Mesenteric fat pad (tissue), 1 donor: ENCODE measurements at regions not wholly inside any gene's neighbourhood (a gene's known extent, or its start where the extent isn't known, plus 50 kb on each side); places are given as distances from the start of the nearest gene placed in this dataset.
"Not testable (repeated sequence)": the region's sequence is repeated elsewhere in the genome, so short reads cannot be mapped to it uniquely, and the experiment has no call there.

ENCODE experiments used
- DNase-seq: peaks from one replicate; pipeline ENCODE4 v3.0.0-alpha.2; 2020; ENCODE audit warnings: low spot score
- donor health status: DM: yes; HTN: yes; CAD: no.

DNA sequence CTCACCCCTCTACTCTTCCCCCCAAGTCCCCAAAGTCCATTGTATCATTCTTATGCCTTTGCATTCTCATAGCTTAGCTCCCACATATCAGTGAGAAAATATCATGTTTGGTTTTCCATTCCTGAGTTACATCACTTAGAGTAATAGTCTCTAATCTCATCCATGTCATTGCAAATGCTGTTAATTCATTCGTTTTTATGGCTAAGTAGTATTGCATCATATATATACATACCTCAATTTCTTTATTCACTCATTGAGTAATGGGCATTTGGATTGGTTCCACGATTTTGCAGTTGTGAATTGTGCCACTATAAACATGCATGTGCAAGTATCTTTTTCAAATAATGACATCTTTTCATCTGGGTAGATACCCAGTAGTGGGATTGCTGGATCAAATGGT lies 596.3 kb upstream of the RBFOX1 start:
- not testable (repeated sequence) for DNase-seq

- no peak for DNase-seq
These were observed 597.0 kb upstream of the RBFOX1 start for GRCh38 chr16:6735631-6736030.

- no peak for DNase-seq
These were observed 600.5 kb upstream of the RBFOX1 start for GRCh38 chr16:6732166-6732565.

GRCh38 chr16:6728381-6728780 lies 604.3 kb upstream of the RBFOX1 start:
- no peak for DNase-seq

GRCh38 chr16:6726621-6727020 lies 606.0 kb upstream of the RBFOX1 start:
- DNase-seq: no peak

DNA sequence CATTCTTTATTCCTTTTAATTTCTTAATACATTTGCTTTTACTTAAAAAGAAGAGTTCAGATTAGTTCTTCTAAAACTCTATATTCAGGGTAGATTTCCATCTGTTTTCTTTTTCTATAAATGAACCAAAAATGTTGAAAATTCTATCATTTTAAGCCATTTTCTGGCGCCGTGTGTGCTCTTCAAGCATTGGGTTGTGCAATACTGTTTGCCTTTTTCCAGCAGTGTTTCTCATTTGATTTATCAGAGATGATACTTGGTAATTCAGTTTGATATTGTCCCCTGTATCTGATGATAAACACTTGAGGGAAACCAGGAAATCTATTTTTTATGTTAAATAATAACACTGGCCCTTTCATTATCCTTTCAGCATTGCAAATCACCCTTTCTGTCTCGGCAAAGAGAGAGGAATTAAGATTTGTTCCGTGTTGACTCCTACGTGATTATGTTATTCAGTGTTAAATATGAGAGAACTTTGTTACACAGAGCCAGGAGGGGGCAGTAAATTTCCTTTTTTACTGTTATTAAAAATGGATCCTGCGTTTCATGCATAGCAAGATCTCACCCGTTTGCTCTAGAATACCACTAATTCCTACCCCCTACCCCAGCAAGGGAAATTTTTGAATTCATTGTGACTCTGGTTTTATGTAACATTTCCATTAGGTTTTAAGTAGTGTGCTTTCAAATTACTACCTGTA lies 606.9 kb upstream of the RBFOX1 start:
- no peak for DNase-seq

- not testable (repeated sequence) for DNase-seq
These were observed 607.4 kb upstream of the RBFOX1 start for GRCh38 chr16:6725206-6725605.

DNA sequence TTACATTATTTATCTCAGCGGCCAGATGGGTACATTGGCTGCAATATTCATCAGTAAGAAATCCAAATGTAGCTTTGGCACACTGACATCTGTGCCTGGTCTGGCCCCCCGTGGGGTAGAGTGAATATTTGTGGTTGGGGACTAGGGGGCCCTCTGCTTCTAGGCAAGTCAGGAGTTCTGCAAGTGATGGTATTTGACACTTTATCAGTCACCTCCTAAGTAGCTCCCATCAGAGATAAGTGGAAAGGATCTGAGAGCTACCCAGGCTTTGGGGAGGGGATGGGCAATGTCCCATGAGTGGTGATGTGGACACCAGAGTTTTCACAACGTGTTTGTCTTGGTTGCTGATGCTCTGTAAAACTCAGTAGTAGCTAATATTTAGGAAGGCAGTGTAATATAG lies 609.9 kb upstream of the RBFOX1 start:
- DNase-seq: no peak

DNA sequence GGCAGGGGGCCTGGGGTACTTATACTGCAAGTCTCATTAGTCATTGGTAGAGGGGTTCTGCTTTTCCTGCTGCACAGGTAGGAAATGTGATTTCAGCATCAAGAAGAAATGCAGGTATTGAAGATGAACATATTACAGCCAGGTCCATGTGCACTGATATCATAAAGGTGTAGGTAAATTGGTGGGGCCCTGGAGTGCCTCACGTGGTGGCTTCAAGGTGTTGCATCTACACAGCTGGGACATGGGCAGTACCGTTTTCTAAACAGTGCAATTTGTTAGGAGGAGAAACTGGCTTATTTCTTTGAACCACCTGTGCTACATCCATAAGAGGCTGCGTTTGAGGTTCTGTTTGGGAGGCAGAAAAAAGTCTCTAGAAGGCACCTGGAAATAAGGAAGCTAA lies 618.1 kb upstream of the RBFOX1 start:
- DNase-seq: no peak

- no peak for DNase-seq
These were observed 622.9 kb upstream of the RBFOX1 start for GRCh38 chr16:6709736-6710135.

- no peak for DNase-seq
These were observed 623.9 kb upstream of the RBFOX1 start for GRCh38 chr16:6708576-6709215.

- no peak for DNase-seq
These were observed 628.2 kb upstream of the RBFOX1 start for GRCh38 chr16:6704306-6704930.

GRCh38 chr16:6701096-6701495 lies 631.5 kb upstream of the RBFOX1 start:
- DNase-seq: no peak

DNA sequence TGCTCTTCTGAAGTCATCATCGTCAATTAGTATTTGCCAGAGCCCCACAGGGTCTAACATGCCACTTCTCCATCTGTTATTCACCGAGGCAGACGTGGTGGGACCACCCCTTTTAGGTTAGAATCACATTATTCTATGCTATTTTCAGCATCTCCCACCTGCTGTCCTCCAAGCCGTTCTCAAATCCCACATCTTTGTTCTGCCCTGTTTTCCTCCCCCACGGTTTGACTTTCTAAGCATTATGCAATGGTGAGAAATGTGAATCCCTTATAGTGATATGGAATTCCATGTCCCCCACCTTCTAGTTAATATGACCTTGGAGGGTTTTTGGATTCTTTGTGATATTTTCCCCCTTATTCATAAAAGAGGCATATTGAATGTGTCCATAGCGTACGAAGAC lies 634.1 kb upstream of the RBFOX1 start:
- DNase-seq: no peak

DNA sequence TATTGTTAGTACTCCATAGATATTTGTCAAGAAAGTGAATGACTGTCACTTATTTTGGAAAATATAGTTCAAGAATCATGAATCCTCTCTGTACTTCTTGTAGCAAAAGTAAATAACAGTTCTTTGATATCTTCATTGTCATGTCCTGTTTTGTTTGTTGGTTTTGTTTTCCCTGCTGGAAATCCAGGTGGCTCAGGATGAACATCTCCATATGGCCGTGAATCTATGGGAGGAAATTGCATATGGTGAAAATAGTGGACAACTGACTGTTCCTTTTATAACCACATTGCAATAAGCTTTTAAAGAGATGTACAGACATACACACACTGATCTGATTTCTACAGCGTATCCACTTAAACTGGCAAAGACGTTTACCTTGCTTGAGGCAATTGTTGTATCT lies 637.0 kb upstream of the RBFOX1 start:
- no peak for DNase-seq

DNA sequence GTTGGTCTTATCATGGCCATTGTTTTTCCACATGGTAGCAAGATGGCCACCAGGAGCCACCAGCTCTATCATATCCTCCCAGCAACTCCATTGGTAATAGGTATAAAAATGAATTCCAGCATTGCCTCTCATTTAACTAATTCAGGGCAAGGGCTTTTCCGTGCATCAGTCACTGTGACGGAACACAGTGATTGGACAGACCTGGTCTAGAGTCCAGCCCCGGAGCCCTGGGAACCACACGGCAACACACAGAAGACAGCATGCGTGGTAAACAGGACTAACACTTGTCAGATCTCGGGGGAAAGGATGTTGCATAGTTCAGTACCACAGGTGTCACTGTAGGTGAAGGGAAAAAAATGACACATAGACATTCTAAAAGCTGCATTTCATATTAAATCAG lies 638.0 kb upstream of the RBFOX1 start:
- DNase-seq: no peak

- DNase-seq: not testable (repeated sequence)
These were observed 639.2 kb upstream of the RBFOX1 start for GRCh38 chr16:6693418-6693817.

- DNase-seq: no peak
These were observed 639.8 kb upstream of the RBFOX1 start for GRCh38 chr16:6692874-6693273.

DNA sequence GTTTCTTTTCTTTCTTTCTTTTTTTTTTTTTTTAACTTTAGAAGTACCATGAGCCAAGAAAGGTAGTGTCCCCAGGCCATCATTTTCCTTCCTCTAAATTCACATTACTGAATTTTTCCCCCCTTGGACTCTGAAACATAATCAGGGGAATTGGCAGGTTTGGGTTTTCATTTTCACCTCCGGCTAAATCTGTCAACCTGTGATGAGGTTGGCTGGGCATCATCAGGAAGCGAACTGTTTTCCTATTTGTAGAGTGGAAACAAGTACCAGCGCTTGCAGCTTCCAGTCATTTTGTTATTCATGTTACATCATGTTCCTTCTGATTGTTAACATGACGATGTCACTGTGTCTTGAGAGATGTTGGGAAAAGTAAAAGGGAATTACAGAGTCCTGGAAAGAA lies 641.9 kb upstream of the RBFOX1 start:
- no peak for DNase-seq

DNA sequence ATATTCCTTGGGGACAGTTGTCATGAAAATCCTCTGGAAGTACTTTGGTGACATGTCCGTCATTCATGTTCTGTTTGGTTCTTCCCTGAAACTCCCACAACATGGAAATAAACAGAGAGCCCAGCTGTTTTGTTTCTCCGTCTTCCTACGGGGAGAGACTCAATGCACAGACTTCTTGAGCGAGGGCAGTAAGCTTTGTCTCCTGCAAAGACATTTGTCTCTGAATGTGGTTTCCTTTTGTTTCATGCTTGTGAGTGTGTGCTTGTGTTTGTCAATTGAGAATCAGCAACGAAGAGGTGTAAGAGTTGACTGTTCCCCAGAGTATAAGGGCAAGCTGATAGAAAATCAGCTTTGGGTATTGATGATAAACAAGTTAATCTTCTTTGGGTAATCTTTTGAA lies 643.0 kb upstream of the RBFOX1 start:
- no peak for DNase-seq

DNA sequence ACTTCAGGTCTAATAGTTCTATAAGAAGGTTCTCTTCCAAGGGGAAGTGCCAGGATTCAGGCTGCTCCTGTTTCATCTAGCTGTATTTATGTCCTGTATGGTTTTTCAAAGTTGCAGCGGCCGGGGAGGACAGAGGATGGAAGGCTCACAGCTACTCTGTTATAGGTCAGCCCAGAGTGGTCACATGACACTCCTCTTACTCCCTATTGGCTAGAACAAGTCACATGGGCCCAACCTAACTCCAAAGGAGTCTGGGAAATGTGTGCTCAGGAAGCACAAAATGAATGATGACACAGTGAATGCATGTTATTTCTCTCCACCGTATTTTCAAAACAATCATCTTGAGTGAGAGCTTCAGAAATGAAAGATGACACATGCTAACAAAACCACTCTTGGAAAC lies 645.1 kb upstream of the RBFOX1 start:
- DNase-seq: no peak

DNA sequence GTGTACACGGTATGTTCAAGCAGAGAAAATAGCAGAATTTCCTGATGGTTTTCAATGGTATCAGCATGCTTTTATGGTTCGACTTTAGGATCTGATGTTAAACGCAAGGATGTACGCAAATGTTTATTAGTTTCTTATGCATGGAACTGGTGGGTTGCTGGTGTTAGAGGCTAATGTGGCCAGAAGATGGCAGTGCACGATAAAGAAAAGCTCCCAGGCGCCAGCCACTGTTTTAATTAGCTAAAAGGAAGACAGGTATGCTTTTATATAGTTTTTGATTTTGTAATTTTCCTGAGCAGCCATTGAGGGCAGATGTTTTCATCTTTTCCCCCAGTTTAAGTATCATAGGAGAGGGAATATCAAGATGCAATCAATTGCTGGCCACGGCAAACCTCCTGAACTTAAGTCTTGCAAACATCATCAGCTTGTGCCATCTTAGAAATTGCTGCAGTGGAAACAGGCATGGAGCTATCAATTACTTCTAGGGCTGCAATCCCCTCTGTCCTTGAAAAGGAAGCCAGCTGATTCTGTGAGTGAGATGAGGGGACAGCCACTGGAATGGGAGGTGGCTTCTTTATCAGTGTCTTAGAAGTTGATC lies 648.5 kb upstream of the RBFOX1 start:
- no peak for DNase-seq
